HepG2 (cell line): ENCODE measurements at regions not wholly inside any gene's neighbourhood (a gene's known extent, or its start where the extent isn't known, plus 50 kb on each side); places are given as distances from the start of the nearest gene placed in this dataset.

Experiments
- GLI4 ChIP-seq: sonication (generic); formaldehyde crosslinking; IDR thresholded peaks from 2 replicates; pipeline ENCODE4 v1.5.1; 2020; ENCODE audit warnings: missing genetic modification reagents, mild to moderate bottlenecking, moderate library complexity, borderline replicate concordance
- MED13 ChIP-seq: sonication (generic); formaldehyde crosslinking; IDR thresholded peaks from 2 replicates; pipeline ENCODE4 v1.5.0; 2020; ENCODE audit warnings: missing genetic modification reagents
- MTA3 ChIP-seq: sonication (generic); formaldehyde crosslinking; IDR thresholded peaks from 2 replicates; pipeline ENCODE4 v1.4.0; 2020; ENCODE audit warnings: missing genetic modification reagents
- STAG1 ChIP-seq: sonication (generic); formaldehyde crosslinking; IDR thresholded peaks from 2 replicates; pipeline ENCODE4 v1.4.0; 2020; ENCODE audit warnings: missing genetic modification reagents
- ZC3H4 ChIP-seq: sonication (generic); formaldehyde crosslinking; IDR thresholded peaks from 2 replicates; pipeline ENCODE4 v1.4.0; 2020; ENCODE audit warnings: missing genetic modification reagents, borderline replicate concordance
- TF ChIP-seq, protein P1 (sequence below), 2 experiments: fragments of 450-650 bp in 1 of 2; sonication (generic) in 1 of 2; formaldehyde crosslinking in 1 of 2; IDR thresholded peaks; 2 replicates each; pipeline versions ENCODE4 v1.6.1 to v1.8.0; 2016 to 2022; ENCODE audit warnings: antibody characterized with exemption in 1 of 2, mild to moderate bottlenecking in 1 of 2, missing genetic modification reagents in 1 of 2
- TF ChIP-seq, protein P2 (sequence below), 2 experiments: sonication (generic) in 1 of 2; formaldehyde crosslinking in 1 of 2; IDR thresholded peaks; 2 replicates each; pipeline versions ENCODE4 v1.4.0 to v1.6.1; 2018 to 2020; ENCODE audit warnings: missing genetic modification reagents in 2 of 2, borderline replicate concordance in 1 of 2, low read depth in 1 of 2, mild to moderate bottlenecking in 1 of 2, missing biosample characterization in 1 of 2
- TF ChIP-seq, protein P3 (sequence below): sonication (generic); formaldehyde crosslinking; IDR thresholded peaks from 2 replicates; pipeline ENCODE4 v1.5.0; 2020; ENCODE audit warnings: mild to moderate bottlenecking, missing genetic modification reagents

DNA sequence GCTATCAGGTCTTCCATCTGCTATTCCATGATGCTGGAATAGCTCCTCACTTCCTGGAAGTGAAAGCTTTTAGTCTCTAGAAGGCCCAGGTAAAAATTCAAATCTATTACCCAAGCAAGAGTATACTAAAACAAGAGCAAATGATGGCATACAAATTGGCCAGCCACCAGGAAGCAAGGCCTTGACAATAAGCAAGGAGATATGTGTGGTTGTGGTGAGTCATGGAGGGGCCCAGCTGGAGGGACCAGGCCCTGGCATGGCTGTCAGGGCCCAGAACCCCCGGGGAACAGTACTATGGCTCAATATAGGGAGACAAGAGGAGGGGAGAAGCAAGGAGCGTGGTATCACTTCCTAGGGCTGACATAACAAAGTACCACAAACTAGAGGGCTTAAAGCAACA, 358.7 kb downstream of the RRAGC start (continued):
- TF ChIP-seq MTA3 (CRISPR knock-in tag) (no peak), GLI4 (no peak), ZC3H4 (CRISPR knock-in tag) (no peak), MED13 (CRISPR knock-in tag) (no peak), STAG1 (CRISPR knock-in tag) (no peak)
- TF ChIP-seq, protein P1, sequence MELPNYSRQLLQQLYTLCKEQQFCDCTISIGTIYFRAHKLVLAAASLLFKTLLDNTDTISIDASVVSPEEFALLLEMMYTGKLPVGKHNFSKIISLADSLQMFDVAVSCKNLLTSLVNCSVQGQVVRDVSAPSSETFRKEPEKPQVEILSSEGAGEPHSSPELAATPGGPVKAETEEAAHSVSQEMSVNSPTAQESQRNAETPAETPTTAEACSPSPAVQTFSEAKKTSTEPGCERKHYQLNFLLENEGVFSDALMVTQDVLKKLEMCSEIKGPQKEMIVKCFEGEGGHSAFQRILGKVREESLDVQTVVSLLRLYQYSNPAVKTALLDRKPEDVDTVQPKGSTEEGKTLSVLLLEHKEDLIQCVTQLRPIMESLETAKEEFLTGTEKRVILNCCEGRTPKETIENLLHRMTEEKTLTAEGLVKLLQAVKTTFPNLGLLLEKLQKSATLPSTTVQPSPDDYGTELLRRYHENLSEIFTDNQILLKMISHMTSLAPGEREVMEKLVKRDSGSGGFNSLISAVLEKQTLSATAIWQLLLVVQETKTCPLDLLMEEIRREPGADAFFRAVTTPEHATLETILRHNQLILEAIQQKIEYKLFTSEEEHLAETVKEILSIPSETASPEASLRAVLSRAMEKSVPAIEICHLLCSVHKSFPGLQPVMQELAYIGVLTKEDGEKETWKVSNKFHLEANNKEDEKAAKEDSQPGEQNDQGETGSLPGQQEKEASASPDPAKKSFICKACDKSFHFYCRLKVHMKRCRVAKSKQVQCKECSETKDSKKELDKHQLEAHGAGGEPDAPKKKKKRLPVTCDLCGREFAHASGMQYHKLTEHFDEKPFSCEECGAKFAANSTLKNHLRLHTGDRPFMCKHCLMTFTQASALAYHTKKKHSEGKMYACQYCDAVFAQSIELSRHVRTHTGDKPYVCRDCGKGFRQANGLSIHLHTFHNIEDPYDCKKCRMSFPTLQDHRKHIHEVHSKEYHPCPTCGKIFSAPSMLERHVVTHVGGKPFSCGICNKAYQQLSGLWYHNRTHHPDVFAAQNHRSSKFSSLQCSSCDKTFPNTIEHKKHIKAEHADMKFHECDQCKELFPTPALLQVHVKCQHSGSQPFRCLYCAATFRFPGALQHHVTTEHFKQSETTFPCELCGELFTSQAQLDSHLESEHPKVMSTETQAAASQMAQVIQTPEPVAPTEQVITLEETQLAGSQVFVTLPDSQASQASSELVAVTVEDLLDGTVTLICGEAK (IDR thresholded peaks at IDR 0.05), result no peak
- TF ChIP-seq, protein P1 (CRISPR knock-in tag; IDR thresholded peaks at IDR 0.05), result no peak
- TF ChIP-seq, protein P2, sequence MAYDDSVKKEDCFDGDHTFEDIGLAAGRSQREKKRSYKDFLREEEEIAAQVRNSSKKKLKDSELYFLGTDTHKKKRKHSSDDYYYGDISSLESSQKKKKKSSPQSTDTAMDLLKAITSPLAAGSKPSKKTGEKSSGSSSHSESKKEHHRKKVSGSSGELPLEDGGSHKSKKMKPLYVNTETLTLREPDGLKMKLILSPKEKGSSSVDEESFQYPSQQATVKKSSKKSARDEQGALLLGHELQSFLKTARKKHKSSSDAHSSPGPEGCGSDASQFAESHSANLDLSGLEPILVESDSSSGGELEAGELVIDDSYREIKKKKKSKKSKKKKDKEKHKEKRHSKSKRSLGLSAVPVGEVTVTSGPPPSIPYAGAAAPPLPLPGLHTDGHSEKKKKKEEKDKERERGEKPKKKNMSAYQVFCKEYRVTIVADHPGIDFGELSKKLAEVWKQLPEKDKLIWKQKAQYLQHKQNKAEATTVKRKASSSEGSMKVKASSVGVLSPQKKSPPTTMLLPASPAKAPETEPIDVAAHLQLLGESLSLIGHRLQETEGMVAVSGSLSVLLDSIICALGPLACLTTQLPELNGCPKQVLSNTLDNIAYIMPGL (CRISPR knock-in tag; IDR thresholded peaks at IDR 0.05; ENCODE audit: borderline replicate concordance in 1 of 2, low read depth in 1 of 2), result no peak
- TF ChIP-seq, protein P3, sequence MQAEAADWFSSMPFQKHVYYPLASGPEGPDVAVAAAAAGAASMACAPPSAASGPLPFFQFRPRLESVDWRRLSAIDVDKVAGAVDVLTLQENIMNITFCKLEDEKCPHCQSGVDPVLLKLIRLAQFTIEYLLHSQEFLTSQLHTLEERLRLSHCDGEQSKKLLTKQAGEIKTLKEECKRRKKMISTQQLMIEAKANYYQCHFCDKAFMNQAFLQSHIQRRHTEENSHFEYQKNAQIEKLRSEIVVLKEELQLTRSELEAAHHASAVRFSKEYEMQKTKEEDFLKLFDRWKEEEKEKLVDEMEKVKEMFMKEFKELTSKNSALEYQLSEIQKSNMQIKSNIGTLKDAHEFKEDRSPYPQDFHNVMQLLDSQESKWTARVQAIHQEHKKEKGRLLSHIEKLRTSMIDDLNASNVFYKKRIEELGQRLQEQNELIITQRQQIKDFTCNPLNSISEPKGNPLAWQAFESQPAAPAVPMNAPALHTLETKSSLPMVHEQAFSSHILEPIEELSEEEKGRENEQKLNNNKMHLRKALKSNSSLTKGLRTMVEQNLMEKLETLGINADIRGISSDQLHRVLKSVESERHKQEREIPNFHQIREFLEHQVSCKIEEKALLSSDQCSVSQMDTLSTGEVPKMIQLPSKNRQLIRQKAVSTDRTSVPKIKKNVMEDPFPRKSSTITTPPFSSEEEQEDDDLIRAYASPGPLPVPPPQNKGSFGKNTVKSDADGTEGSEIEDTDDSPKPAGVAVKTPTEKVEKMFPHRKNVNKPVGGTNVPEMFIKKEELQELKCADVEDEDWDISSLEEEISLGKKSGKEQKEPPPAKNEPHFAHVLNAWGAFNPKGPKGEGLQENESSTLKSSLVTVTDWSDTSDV (CRISPR knock-in tag), result no peak
